BE2C (cell line): ENCODE measurements at regions not wholly inside any gene's neighbourhood (a gene's known extent, or its start where the extent isn't known, plus 50 kb on each side); places are given as distances from the start of the nearest gene placed in this dataset.

Experiments
- DNase-seq: peaks from one replicate; pipeline ENCODE4 v3.0.0-alpha.2; 2020
- H3K27me3 ChIP-seq: fragments of 250-450 bp; sonication (Bioruptor Pico); 2 replicates; pipeline ENCODE4 v1.5.1; 2020; ENCODE audit warnings: mild to moderate bottlenecking
- H3K36me3 ChIP-seq: fragments of 250-450 bp; sonication (Bioruptor Pico); 2 replicates; pipeline ENCODE4 v1.5.1; 2020; ENCODE audit warnings: mild to moderate bottlenecking
- H3K4me1 ChIP-seq: fragments of 250-450 bp; sonication (Bioruptor Pico); 2 replicates; pipeline ENCODE4 v1.5.1; 2020
- H3K4me3 ChIP-seq: 2 replicates; pipeline ENCODE4 v1.5.1; 2011; ENCODE audit warnings: low read depth, low read length
- H3K9me3 ChIP-seq: fragments of 250-450 bp; sonication (Bioruptor Pico); 2 replicates; pipeline ENCODE4 v1.5.1; 2020
- TF ChIP-seq, protein P1 (sequence below): IDR thresholded peaks from 2 replicates; pipeline ENCODE4 v1.5.1; 2012; ENCODE audit warnings: mild to moderate bottlenecking, low read depth, low read length

DNA sequence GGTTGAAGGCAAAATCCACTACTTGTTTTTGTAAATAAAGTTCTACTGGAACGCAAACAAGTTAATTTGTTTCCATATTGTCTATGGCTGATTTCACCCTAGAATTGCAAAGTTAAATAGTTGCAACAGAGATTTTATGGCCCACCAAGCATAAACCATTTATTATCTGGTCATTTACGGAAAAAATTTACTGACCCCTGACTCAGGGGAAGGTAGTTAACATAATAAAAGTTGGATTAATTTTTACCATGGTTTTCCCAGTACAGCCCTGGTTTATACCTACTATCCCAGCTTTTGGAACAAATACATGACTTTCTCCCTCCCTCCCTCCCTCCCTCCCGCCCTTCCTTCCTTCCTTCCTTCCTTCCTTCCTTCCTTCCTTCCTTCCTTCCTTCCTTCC lies 588.9 kb upstream of the TMEFF2 start:
- no peaks in the 10 kb centered on the region for H3K27me3 ChIP-seq
- H3K36me3 ChIP-seq, result no peaks in the 10 kb centered on the region
- H3K9me3 ChIP-seq, result no peaks in the 10 kb centered on the region
- TF ChIP-seq, protein P1, sequence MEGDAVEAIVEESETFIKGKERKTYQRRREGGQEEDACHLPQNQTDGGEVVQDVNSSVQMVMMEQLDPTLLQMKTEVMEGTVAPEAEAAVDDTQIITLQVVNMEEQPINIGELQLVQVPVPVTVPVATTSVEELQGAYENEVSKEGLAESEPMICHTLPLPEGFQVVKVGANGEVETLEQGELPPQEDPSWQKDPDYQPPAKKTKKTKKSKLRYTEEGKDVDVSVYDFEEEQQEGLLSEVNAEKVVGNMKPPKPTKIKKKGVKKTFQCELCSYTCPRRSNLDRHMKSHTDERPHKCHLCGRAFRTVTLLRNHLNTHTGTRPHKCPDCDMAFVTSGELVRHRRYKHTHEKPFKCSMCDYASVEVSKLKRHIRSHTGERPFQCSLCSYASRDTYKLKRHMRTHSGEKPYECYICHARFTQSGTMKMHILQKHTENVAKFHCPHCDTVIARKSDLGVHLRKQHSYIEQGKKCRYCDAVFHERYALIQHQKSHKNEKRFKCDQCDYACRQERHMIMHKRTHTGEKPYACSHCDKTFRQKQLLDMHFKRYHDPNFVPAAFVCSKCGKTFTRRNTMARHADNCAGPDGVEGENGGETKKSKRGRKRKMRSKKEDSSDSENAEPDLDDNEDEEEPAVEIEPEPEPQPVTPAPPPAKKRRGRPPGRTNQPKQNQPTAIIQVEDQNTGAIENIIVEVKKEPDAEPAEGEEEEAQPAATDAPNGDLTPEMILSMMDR, result no peak
- DNase-seq, result no peak
- no peaks in the 10 kb centered on the region for H3K4me1 ChIP-seq
- no peak overlapping the region for H3K4me3 ChIP-seq

DNA sequence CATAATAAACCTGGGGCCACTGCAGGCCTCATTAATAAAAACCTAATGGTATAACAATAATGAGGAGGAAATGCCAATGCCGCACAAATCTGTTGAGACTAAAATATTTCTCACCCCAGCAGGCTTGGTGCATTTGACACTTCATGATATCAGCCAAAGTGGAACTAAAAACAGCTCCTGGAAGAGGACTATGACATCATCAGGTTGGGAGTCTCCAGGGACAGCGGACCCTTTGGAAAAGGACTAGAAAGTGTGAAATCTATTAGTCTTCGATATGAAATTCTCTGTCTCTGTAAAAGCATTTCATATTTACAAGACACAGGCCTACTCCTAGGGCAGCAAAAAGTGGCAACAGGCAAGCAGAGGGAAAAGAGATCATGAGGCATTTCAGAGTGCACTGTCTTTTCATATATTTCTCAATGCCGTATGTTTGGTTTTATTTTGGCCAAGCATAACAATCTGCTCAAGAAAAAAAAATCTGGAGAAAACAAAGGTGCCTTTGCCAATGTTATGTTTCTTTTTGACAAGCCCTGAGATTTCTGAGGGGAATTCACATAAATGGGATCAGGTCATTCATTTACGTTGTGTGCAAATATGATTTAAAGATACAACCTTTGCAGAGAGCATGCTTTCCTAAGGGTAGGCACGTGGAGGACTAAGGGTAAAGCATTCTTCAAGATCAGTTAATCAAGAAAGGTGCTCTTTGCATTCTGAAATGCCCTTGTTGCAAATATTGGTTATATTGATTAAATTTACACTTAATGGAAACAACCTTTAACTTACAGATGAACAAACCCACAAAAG lies 580.9 kb upstream of the TMEFF2 start:
- Histone ChIP-seq H3K4me1 (no peaks in the 10 kb centered on the region), H3K36me3 (no peaks in the 10 kb centered on the region), H3K9me3 (no peaks in the 10 kb centered on the region), H3K27me3 (no peaks in the 10 kb centered on the region), H3K4me3 (no peak overlapping the region)
- no peak for DNase-seq
- TF ChIP-seq, protein P1, result no peak

DNA sequence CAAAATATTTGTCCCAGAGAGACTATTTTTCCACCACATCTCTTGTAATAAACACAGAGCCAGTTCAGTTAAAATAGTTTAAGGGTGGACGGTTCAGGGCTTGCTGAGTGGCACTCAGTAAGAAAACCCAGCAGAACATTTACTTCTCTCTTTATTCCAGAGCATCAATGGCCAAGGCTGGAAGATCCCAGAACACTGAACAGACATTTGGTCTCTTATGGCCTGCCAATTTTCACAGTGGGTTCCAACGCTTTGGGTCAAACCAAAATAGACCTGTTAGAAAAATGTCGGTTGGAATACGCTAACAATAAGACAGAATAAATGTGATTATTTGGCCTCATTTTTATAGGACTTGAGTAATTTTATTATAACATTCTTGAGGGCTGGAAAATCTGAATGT lies 580.3 kb upstream of the TMEFF2 start:
- no peaks in the 10 kb centered on the region for H3K9me3 ChIP-seq
- TF ChIP-seq, protein P1, result no peak
- H3K4me3 ChIP-seq, result no peak overlapping the region
- H3K36me3 ChIP-seq, result no peaks in the 10 kb centered on the region
- DNase-seq, result no peak
- H3K27me3 ChIP-seq, result no peaks in the 10 kb centered on the region
- H3K4me1 ChIP-seq, result no peaks in the 10 kb centered on the region

DNA sequence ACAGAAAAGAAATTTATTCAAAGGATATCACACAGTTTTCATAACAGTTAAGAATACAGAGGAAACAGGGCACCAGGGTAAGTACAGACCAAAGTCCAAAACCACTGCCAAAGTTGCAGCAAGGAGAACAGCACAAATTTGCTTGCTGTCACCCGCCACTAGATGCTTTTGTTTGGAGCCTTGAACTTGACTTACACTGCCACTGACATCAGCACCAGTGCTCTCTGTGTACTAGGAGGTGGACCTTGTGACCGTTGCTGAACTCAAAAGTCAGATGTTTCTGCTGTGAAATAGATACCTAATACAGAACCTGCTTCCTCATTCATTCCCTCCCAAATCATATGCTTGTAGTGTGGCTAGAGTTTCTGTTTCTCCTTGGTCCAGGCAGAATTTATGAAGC lies 578.3 kb upstream of the TMEFF2 start:
- TF ChIP-seq, protein P1, result no peak
- Histone ChIP-seq H3K4me1 (no peaks in the 10 kb centered on the region), H3K4me3 (no peak overlapping the region), H3K27me3 (no peaks in the 10 kb centered on the region), H3K9me3 (no peaks in the 10 kb centered on the region), H3K36me3 (no peaks in the 10 kb centered on the region)
- no peak for DNase-seq

DNA sequence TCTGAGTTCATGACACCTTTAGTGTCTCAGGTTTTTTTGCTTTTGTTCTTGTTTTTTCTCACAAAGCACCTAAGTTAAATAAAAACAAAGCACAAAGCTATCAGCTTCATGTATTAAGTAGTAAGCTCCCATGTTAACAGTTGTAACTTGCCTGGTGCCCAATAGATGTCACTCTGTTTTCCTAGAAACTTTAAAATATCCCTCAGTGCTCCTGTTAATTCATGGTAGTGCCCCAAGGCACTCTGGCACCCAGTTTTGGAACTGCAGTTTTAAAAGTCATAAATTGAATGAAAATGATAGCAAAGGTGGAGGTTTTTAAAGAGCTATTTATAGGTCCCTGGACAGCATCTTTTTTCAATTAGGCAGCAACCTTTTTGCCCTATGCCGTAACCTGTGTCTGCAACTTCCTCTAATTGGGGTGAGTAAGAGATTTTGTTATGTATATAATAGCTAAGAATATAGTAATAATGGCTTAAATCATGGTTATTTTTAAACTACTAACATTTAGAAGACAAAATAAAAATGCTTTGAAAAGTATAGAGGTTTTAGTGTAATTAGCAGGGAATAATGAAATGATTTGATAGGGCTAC lies 555.0 kb upstream of the TMEFF2 start:
- Histone ChIP-seq H3K4me3 (no peak overlapping the region), H3K4me1 (peaks cover 8% of the 10 kb centered on the region; the same call in 1 of the 2 replicates), H3K9me3 (no peaks in the 10 kb centered on the region), H3K36me3 (no peaks in the 10 kb centered on the region), H3K27me3 (no peaks in the 10 kb centered on the region)
- TF ChIP-seq, protein P1, result peak; percentile 75
- peak; percentile 78 for DNase-seq

DNA sequence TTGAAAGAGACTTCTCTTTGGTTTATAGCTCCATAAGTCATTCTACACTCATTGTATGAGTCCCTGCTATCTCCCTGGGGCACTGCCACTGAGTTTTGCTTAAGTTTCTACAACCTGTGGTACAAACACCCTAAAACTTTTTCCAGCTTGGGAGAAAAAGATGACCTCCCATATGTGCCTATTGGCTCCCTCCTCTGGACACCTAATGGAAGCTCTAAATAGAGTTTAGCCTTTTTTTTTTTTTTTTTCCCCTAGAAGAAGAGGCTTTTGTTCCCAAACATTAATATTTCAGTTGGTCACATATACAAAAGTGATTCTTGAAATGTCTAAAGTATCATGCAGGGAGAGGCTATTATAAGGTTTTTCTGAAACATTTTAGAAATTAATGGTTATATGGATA lies 547.2 kb upstream of the TMEFF2 start:
- DNase-seq, result peak; percentile 18
- H3K4me1 ChIP-seq, result no peaks in the 10 kb centered on the region

More for the DNA sequence above, 547.2 kb upstream of the TMEFF2 start:
- Histone ChIP-seq H3K9me3 (no peaks in the 10 kb centered on the region), H3K4me3 (no peak overlapping the region), H3K36me3 (no peaks in the 10 kb centered on the region), H3K27me3 (no peaks in the 10 kb centered on the region)
- TF ChIP-seq, protein P1, result peak; percentile 64
